GM19099 (cell line): ENCODE measurements at regions not wholly inside any gene's neighbourhood (a gene's known extent, or its start where the extent isn't known, plus 50 kb on each side); places are given as distances from the start of the nearest gene placed in this dataset.

ENCODE experiments used
- POLR2A ChIP-seq: IDR thresholded peaks from 3 replicates; pipeline ENCODE4 v1.6.1; 2011; ENCODE audit warnings: low read depth; ENCODE audit not compliant: insufficient read length; ENCODE audit errors: extremely low read depth

GRCh38 chr13:40163066-40164000 lies 503.1 kb downstream of the FOXO1 start:
- no peak for TF ChIP-seq POLR2A

- TF ChIP-seq POLR2A: no peak
Observed at GRCh38 chr13:40164133-40164532, 502.3 kb downstream of the FOXO1 start.

GRCh38 chr13:40165316-40165932 lies 501.0 kb downstream of the FOXO1 start:
- no peak for TF ChIP-seq POLR2A

- no peak for TF ChIP-seq POLR2A
Observed at GRCh38 chr13:40167327-40167726, 499.1 kb downstream of the FOXO1 start.

- no peak for TF ChIP-seq POLR2A
Observed at GRCh38 chr13:40168425-40169166, 497.8 kb downstream of the FOXO1 start.

- no peak for TF ChIP-seq POLR2A
Observed at GRCh38 chr13:40169476-40169875, 497.0 kb downstream of the FOXO1 start.

GRCh38 chr13:40170091-40170490 lies 496.4 kb downstream of the FOXO1 start:
- TF ChIP-seq POLR2A: no peak

- no peak for TF ChIP-seq POLR2A
Observed at GRCh38 chr13:40170982-40171381, 495.5 kb downstream of the FOXO1 start.

- TF ChIP-seq POLR2A: no peak
Observed at GRCh38 chr13:40171566-40171965, 494.9 kb downstream of the FOXO1 start.

- no peak for TF ChIP-seq POLR2A
Observed at GRCh38 chr13:40172149-40172591, 494.3 kb downstream of the FOXO1 start.

- TF ChIP-seq POLR2A: no peak
Observed at GRCh38 chr13:40172878-40173277, 493.6 kb downstream of the FOXO1 start.

- no peak for TF ChIP-seq POLR2A
Observed at GRCh38 chr13:40175639-40176038, 490.8 kb downstream of the FOXO1 start.

GRCh38 chr13:40176242-40176641 lies 490.2 kb downstream of the FOXO1 start:
- TF ChIP-seq POLR2A: no peak

GRCh38 chr13:40178130-40178529 lies 488.3 kb downstream of the FOXO1 start:
- no peak for TF ChIP-seq POLR2A
